ENCODE measurements at regions not wholly inside any gene's neighbourhood (a gene's known extent, or its start where the extent isn't known, plus 50 kb on each side); places are given as distances from the start of the nearest gene placed in this dataset.
"Not testable (repeated sequence)": the region's sequence is repeated elsewhere in the genome, so short reads cannot be mapped to it uniquely, and the experiment has no call there.

- DNase-seq (ENCODE audit: low read depth in 2 of 2), result no peak
Measured at GRCh38 chr1:242735323-242735722, 210.8 kb upstream of the PLD5 start.

- no peak for DNase-seq (ENCODE audit: low read depth in 2 of 2)
Measured at GRCh38 chr1:242731446-242731845, 206.9 kb upstream of the PLD5 start.

- no peak for DNase-seq (ENCODE audit: low read depth in 2 of 2)
Measured at GRCh38 chr1:242728696-242729095, 204.2 kb upstream of the PLD5 start.

GRCh38 chr1:242723044-242723716 lies 198.7 kb upstream of the PLD5 start:
- DNase-seq (ENCODE audit: low read depth in 2 of 2), result no peak

- DNase-seq (ENCODE audit: low read depth in 2 of 2), result no peak
Measured at GRCh38 chr1:242718967-242719366, 194.5 kb upstream of the PLD5 start.

GRCh38 chr1:242712248-242712647 lies 187.8 kb upstream of the PLD5 start:
- no peak for DNase-seq (ENCODE audit: low read depth in 2 of 2)

- DNase-seq (ENCODE audit: low read depth in 2 of 2), result no peak
Measured at GRCh38 chr1:242710847-242711246, 186.3 kb upstream of the PLD5 start.

- DNase-seq (ENCODE audit: low read depth in 2 of 2), result no peak
Measured at GRCh38 chr1:242710286-242710685, 185.8 kb upstream of the PLD5 start.

- DNase-seq (ENCODE audit: low read depth in 2 of 2), result no peak
Measured at GRCh38 chr1:242703467-242703866, 179.0 kb upstream of the PLD5 start.

- no peak for DNase-seq (ENCODE audit: low read depth in 2 of 2)
Measured at GRCh38 chr1:242692988-242693387, 168.5 kb upstream of the PLD5 start.

GRCh38 chr1:242691610-242691945 lies 167.1 kb upstream of the PLD5 start:
- DNase-seq (ENCODE audit: low read depth in 2 of 2), result no peak

- no peak for DNase-seq (ENCODE audit: low read depth in 2 of 2)
Measured at GRCh38 chr1:242690849-242691609, 166.5 kb upstream of the PLD5 start.

GRCh38 chr1:242689378-242689777 lies 164.9 kb upstream of the PLD5 start:
- DNase-seq (ENCODE audit: low read depth in 2 of 2), result no peak

- no peak for DNase-seq (ENCODE audit: low read depth in 2 of 2)
Measured at GRCh38 chr1:242674951-242675645, 150.6 kb upstream of the PLD5 start.

GRCh38 chr1:242673652-242674051 lies 149.2 kb upstream of the PLD5 start:
- DNase-seq (ENCODE audit: low read depth in 2 of 2), result no peak

- not testable (repeated sequence) for DNase-seq (ENCODE audit: low read depth in 2 of 2)
Measured at GRCh38 chr1:242673165-242673564, 148.7 kb upstream of the PLD5 start.

GRCh38 chr1:242670019-242670418 lies 145.5 kb upstream of the PLD5 start:
- no peak for DNase-seq (ENCODE audit: low read depth in 2 of 2)

GRCh38 chr1:242662886-242663285 lies 138.4 kb upstream of the PLD5 start:
- no peak for DNase-seq (ENCODE audit: low read depth in 2 of 2)

GRCh38 chr1:242653772-242654171 lies 129.3 kb upstream of the PLD5 start:
- DNase-seq (ENCODE audit: low read depth in 2 of 2), result not testable (repeated sequence)

- no peak for DNase-seq (ENCODE audit: low read depth in 2 of 2)
Measured at GRCh38 chr1:242651817-242652216, 127.3 kb upstream of the PLD5 start.

GRCh38 chr1:242641461-242641860 lies 117.0 kb upstream of the PLD5 start:
- no peak for DNase-seq (ENCODE audit: low read depth in 2 of 2)

- DNase-seq (ENCODE audit: low read depth in 2 of 2), result no peak
Measured at GRCh38 chr1:242639104-242639503, 114.6 kb upstream of the PLD5 start.

GRCh38 chr1:242634732-242635131 lies 110.2 kb upstream of the PLD5 start:
- DNase-seq (ENCODE audit: low read depth in 2 of 2), result no peak
